GM21526 (cell line): ENCODE measurements at regions not wholly inside any gene's neighbourhood (a gene's known extent, or its start where the extent isn't known, plus 50 kb on each side); places are given as distances from the start of the nearest gene placed in this dataset.
"Not testable (repeated sequence)": the region's sequence is repeated elsewhere in the genome, so short reads cannot be mapped to it uniquely, and the experiment has no call there.

Source experiments
- ATAC-seq: cut with Tn5 transposase; IDR thresholded peaks from one replicate; pipeline ENCODE4 v1.9.1; 2021; ENCODE audit warnings: moderate library complexity; ENCODE audit not compliant: unreplicated experiment, low FRiP score

DNA sequence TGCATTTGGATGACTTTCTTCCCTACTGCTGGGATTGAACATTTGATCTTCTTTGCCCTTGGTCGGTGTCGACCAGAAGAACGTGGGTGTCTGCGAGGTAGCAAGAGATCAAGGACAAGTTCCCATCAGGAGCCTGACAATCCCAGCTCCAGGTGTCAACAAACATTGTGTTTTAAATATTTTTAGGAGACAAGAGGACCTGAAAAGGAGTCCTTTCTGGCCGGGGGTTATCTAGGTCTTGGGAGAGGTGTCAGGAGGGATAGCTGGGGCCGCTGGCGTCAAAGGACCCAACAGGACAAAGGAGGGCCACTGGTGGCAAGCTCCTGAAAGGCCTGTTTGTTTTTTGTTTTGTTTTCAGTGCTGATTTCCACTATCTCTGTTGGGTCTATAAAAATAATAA, 308.4 kb upstream of the ERCC4 start:
- ATAC-seq, result no peak

DNA sequence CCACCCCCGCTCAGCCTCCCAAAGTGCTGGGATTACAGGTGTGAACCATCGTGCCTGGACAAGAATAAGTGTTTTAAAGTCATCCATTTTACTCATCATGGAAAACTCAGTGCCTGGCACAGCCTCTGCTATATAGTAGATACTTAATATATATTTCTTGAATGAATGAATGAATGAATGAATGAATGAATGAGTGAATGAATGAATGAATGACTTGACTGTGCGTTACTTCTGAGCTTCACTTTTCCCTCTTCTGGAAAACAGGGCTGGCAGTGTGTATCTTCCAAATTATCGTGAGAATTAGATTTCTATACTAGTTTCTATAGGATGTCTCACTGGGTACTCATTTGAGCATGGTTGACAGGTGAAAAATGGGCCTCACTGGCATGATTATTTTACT, 307.3 kb upstream of the ERCC4 start:
- no peak for ATAC-seq

DNA sequence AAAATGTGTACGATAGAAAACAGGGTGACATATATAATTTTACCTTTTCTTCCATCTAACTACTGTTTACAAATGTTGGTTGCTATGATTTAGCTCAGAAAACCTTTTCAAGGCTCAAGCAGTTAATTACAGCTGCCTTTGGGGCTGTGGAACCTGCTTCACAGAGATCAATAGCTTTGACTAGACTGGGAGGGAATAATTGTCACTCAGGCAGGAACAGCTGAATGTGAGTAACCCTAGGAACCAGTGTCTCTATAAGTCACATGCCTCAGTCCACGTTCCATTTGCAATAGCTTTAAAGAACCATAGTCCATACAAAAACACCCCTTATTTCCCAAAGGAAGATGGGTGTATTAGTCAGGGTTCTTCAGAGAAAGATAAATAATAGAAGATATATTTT, 306.8 kb upstream of the ERCC4 start:
- no peak for ATAC-seq

DNA sequence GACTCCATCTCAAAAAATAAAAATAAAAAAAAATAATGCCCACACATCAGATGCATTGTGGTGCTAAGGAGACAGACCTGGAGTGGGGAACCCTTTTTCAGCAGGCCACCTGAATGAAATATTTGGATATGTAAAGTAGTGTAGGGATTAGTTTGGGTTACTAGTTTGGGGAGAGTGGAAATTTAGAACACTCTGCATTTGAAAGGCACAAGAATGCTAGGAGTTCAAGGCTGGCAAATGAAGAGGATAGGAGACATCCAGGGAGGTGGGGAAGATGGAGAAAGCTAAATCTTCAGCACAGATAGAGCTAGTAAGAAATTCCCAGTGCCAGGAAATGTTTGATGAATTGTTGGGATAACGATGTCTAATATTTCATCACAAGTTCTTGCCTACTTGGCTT, 298.3 kb upstream of the ERCC4 start:
- no peak for ATAC-seq

DNA sequence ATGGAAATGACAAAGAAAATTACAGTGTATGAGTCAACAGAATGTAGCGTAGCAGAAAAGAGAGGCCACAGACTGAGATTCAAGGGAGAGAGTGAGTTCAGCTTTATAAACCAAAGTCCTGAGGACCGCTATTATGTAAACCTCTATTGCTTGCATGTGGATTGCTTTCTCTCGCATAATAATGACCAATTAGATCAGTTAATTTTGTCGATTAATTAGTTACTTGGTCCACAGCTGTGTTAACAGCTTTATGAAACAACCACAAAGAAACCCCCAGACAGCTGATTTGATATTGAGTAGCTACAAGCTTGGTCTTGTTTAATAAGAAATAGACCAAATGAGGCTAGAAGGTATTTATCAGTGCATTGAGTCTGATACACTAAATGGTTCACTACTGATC, 291.8 kb upstream of the ERCC4 start:
- ATAC-seq, result no peak

DNA sequence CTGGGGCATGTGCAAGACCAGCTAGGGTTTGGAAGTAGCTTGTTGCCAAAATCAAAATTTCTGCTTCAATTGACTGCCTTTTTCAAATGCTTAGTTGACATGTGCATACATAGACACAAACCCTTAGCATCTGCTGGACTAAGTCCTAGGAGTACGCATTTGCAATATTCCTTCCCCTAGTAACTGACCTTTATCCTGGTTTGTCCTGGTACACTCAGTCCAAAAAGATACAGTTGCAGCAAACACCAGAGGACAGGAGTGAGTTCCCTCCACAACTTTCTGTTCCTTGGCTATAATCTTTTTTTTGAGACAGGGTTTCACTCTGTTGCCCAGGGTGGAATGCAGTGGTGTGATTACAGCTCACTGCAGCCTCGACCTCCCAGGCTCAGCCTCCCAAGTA, 290.2 kb upstream of the ERCC4 start:
- ATAC-seq, result no peak

DNA sequence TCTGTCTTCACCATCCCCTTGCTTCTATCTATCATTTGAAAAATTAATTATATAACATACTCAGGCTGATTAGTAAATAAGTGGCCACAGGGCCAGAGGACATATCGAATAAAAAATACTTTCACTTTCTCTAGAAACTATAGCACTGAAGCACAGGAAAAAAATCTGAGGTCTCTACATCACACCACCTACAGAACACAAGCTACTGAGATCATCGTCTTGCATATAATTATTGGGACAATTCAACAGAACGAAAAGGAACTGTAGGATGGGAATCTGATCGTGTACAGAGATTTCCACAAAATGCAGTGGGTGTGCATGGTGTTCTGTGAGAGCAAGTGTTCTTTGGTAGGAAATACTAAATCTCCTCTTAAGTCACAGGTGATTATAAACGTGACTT, 289.6 kb upstream of the ERCC4 start:
- no peak for ATAC-seq

DNA sequence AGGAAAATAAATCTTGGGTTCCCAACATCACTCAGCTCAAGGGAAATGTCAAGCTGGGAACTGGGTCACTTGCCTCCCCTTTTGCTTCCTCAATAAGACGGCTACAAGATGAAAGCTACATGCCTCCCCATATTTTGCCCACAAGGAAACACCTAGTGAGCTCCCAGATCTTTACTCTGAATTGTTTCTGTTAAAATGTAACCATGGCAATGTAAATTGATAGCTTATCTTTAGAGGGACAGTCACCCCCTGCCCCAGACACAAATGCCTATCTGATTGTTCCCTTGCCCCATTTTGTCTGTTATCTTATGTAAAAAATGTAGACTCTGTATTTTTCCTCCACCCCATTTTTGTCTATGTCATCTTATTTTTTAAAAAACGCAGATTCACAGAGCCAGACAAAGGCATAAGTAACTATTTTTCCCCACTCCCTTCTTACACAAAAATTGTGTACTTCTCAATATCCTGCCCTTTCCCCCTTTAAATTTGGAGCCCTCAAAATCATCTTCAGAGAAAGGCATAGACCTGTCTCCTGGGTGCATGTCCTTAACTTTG, 288.7 kb upstream of the ERCC4 start:
- ATAC-seq, result no peak

DNA sequence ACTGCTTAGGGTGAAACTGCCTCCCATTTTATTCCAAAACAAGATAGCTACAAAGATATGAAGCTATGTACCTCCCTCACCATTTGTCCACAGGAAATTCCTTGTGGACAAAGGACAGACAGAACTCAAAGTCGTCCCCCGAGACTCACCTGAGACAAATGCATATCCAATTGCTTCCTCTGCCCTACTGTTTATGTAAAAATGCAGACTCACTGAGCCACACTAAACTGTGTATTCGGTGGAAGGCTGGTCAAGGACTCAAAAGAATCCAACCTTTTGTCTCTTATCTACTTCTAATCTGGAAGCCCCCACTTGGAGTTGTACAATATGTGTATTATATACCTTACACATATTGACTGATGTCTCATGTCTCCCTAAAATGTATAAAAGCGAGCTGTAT, 288.0 kb upstream of the ERCC4 start:
- ATAC-seq, result no peak

DNA sequence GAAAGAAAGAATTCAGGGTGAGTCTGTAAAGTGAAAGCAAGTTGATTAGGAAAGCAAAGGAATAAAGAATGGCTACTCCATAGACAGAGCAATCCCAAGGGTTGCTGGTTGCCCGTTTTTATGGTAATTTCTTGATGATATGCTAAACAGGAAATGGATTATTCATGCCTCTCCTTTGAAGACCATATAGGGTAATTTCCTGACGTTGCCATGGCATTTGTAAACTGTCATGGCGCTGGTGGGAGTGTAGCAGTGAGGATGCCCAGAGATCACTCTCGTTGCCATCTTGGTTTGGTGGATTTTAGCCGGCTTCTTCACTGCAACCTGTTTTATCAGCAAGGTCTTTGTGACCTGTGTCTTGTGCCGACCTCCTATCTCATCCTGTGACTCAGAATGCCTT, 287.4 kb upstream of the ERCC4 start:
- not testable (repeated sequence) for ATAC-seq

DNA sequence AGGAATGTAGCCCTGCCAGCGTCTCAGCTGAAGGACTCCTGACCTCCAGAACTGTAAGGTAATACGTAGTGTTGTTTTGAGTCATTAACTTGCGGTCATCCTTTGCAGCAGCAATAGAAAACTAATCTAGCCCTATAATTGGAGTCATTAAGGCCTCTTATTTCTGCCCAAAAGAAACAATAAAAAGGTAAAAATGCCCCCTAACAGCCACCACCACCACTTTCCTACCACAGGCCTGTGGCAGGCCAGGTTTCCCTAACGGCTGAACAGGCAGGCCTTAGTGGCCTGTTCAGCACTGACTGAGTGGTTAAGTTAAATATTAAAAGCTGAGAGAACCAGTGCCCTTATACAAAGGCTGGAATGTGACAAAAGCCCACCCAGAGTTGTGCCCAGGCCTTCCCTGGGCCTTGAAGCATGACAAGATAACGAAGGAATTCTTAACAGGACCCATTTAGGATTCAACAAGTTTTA, 286.5 kb upstream of the ERCC4 start:
- no peak for ATAC-seq

DNA sequence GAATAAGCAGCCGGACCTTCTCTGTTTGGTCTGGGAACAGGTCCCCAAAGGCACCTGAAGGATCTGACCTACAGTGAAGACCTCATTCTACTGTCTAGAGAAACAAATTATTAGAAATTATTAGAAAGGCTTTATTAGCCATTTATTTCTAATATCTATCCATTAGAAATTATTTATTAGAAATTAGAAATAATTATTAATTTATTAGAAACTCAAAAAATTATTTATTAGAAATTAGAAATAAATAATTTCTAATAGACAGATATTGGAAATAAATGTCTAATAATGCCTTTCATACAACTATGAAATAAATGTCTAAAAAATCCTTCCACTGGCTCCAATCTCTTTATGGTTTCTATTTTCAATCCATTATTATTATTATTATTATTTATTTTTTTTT, 285.7 kb upstream of the ERCC4 start:
- ATAC-seq, result no peak

DNA sequence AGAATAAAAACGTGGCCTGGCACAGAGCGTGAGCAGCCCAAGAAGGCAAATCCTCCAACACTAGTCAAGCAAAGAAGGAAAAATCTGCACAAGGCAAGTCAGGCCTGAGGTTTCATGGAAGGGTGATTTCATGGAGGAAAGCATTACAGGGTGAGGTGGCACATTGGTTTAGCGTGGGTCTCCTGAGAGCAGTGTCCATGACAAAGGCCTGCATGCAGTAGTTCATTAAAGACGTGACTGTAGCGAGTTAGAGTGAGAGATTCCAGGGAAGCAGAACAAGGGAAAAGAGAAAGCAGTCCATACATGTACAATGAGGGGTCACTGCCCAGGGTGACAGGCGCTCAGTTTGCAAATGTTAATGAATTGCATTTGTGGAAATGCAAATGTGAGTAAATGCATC, 285.0 kb upstream of the ERCC4 start:
- ATAC-seq, result no peak

DNA sequence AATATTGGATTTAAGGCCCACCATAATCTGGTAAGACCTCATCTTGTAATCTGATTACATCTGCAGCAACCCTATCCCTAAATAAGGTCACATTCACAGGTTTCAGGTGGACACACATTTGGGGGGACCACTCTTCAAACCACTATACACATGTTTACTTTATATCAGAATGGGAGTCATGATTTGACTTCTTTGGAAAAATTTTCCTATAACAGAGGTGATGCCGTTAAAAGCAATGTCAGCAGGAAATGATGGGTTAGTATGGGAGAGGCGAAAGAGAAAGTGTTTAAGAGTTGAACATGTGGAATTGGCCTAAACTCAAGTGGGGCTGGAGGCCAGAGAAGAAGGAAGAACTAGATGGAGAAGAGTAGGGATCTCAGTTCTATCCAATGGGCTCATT, 281.7 kb upstream of the ERCC4 start:
- no peak for ATAC-seq

DNA sequence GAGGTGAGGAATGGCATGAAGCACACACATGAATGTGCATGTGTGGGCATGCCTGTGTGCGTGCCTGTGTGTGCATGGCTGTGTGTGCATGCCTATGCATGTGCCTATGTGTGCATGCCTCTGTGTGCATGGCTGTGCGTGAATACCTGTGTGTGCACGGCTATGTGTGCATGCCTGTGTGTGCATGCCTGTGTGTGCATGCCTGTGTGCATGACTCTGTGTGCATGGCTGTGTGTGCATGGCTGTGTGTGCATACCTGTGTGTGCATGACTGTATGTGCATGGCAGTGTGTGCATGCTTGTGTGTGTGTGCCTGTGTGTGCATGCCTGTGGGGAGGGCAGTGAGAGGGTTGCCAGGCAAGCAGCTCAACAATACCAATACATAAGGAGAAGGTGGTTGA, 276.5 kb upstream of the ERCC4 start:
- no peak for ATAC-seq

DNA sequence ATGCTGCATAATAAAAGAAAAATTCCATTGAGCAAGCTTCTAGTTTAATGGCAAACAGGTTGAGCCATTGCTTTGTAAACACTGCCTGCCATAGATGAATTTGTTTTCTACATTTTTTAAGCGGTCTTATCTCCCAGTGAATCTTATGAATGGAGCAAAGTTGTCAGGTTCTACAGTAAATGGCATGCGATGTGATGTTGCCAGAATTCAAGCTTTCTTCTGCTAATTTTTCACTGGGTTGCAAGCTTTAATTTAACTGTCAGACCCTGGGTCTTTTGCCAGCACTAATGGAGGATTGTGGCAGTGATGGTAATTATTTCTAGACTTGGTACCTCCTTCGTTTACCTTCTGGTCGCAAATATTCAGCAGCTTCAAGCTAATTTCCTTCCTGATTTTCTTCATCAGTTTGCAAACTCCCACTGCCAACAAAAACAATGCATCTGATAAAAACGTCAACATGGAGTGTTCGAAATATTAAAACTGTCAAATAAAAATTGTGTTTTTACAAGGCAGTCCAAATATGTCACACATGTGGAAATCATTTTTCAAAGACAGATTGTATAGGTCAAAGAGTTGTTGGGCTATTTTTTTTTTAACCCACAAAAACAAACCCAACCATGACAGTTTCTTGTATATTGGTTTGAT, 274.2 kb upstream of the ERCC4 start:
- no peak for ATAC-seq

DNA sequence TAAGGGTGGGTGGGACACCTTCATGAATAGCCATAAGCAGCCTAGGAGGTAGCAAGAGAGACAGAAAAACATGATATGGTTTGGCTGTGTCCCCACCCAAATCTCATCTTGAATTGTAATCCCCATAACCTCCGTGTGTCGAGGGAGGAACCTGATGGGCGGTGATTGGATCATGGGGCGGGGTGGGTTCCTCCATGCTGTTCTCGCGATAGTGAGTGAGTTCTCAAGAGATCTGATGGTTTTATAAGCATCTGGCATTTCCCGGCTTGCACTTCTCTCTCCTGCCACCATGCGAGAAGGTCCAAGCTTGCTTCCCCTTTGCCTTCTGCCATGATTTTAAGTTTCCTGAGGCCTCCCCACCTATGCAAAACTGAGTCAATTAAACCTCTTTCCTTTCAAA, 259.1 kb upstream of the ERCC4 start:
- no peak for ATAC-seq

DNA sequence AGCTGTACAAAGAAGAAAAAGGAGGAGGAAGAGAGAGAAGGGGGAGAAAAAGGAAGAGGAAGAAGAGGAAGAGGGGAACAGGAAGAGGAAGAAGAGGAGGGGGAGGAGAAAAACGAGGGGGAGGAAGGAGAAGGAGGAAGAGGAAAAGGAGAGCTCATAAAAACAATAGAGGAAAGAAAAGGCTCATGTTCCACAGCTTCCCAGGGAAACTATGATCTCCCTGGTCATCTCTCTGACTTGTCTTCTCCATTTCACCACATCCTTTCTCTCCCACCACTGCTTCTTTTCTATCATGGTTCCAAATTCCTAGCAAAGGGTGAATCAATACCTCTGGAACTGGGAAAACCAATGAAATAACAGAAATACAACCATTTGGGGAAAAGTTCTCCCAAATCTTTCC, 254.1 kb upstream of the ERCC4 start:
- ATAC-seq, result no peak

DNA sequence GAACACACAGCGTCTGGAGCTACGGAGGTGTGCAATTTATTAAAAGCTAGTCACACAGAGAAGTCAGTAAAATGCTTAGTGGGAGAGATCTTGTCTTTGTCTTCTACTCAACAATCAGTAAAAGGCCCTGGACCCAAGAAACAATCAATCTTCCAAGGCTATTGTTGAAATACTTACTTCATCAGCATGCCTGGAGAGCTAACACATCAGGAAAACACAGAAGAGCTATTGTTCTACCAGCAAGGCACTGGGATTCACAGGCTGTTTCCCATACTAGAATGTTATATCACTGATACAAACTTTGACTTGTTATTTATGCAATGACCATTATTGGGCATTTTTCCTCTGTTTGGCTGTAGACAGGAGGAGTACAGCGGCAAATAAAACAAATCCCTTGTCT, 247.8 kb upstream of the ERCC4 start:
- no peak for ATAC-seq

DNA sequence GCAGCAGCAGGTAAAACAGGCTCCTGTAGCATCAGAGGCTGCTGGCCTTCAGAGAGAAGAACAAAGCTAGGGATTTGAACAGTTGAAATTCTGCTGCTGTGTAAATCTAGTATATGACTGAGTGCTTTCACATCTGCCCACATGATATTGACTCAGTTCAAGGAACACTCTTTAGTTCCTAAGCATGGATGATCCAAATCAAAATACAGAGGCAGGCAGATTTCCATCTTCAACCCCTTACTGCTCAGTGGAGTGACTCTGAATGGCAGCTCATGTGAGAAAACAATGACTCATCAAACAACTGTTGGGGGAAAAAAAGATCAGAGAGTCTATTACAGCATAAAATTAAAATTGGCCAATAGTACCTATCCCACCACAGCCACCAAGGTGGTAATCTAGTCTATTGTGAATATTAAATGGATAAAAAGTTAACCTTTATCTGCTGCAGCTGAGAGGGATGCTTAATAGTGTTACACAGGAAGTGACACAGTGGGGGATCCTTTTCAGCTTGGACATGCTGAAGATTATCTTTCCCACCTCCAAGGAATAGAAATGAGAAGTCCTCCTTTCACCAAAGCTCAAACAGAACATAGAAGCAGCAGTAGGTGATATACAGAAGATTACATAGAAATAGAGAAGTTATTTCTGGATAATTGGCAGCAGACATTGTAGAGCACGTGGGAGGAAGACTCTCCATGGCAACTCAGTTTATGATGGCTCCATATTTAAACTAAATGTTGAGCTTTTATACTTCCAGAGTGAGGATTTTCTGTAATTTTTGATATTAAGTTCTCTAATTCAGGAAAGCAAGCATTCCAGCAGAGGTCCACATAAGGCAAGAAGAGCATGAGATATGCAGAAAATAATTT, 239.7 kb upstream of the ERCC4 start:
- ATAC-seq, result no peak

DNA sequence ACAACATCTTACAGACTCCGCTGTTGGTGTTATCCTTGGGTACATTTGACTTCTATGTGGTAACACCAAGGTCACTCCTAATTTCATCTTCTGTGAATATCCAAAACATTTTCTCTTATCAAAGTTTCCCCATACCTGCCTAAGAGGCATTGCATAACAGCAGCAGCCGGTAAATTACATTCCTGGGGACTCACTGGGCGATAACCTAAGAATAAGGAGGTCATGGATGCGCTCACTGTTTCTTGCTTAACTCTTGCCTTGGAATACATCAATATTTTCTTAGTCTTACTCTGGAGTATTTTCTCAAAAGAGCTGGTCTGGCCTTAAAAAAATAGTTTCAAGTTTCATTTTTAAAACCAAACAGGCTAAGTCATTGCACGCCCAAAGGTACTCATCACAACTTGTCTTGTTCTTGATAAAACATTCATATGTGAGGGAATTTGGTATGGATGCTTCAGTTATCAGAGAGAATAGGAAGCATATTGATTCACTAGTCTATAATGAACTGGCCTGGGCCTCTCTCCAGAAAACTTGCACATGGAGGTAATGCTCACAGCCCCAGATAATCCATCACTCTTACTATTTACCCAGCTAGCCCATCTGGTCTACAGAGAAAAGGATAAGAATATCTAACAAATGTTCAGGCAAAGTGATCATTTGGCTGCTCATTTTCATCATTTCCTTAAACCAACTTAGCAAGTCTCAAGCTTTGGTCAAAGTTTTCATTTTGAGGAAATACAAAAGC, 235.0 kb upstream of the ERCC4 start:
- no peak for ATAC-seq
